HG03039 (cell line): ENCODE measurements at regions not wholly inside any gene's neighbourhood (a gene's known extent, or its start where the extent isn't known, plus 50 kb on each side); places are given as distances from the start of the nearest gene placed in this dataset.

Experiments
- ATAC-seq: cut with Tn5 transposase; IDR thresholded peaks from one replicate; pipeline ENCODE4 v1.9.1; 2021; ENCODE audit warnings: mild to moderate bottlenecking, moderate library complexity; ENCODE audit not compliant: unreplicated experiment

DNA sequence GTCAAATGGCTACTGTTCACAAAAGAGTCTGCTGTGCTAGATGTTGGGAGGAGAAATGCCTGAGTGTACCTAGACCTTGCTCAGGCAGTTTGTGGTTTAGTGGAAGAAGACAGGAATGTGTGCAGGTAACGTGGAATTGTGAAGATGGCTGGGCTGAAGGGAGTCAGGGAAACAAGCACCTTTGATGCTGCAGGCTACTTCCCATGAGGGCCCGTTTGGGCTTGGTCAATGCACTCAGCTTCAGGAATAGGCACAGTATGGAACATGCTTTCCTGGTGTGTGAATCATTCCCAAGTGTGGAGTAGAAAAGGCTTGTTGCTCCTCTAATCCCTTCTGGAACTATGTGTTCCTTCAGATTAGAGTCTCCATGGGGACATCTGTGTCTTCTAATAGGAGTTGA, 318.3 kb upstream of the MTNR1B start:
- no peak for ATAC-seq

- no peak for ATAC-seq
Measured at GRCh38 chr11:92653454-92653853, 316.0 kb upstream of the MTNR1B start.

DNA sequence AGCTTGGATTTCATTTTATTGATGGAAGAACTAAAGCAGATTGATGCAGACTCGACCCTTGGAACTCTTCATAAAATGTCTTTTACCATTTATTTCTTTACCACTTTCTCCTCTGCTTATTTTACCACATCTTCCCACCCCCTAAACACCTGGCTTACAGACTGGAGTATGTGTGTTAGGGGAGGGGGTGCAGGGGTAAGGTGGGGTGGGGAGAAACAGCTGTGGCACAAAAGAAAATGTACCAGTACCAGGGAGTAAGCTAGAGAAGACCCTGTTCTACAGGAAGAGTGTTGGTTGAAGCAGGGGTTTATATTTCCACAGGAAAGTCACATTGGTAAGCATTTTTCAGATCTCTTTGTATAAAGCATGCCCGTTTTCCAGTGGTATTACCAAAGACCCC, 312.7 kb upstream of the MTNR1B start:
- no peak for ATAC-seq

GRCh38 chr11:92657226-92657625, 312.2 kb upstream of the MTNR1B start:
- no peak for ATAC-seq

DNA sequence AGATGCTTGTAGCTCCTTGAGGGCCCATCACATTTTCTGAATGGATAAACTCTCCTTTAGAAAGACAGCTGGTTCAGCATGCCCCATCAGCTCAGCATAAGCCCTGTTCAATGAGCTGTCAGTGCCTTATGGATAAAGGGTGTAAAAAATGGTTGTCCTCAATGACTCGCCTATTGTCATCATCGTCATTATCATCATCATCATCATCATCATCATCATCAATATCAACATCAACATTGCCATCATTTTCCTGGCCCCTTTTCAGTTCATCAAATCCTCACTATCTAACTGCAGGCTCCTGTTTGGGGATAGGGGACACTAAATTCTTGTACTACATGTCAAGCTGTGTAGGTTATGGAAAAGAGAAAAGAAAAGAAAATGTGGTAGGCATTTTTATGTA, 310.7 kb upstream of the MTNR1B start:
- no peak for ATAC-seq

DNA sequence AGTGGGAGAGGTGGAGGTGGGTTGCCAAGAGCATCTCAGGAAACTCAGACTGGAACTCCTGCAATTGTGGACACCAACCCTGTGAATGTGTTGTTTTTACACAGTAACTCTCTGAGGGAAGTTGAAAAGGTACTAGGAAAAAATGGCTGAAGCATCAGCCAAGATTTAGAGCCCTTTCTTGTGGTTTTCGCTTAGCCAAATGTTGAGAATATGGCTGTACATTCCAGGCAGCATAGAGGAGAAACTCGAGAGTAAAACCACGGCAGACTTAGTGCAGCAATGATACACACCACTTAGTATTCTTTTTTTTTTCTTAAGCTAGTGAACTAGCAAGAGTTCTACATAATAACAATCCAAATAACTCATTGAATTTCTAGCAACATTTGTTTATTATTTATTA, 309.7 kb upstream of the MTNR1B start:
- ATAC-seq, result no peak

DNA sequence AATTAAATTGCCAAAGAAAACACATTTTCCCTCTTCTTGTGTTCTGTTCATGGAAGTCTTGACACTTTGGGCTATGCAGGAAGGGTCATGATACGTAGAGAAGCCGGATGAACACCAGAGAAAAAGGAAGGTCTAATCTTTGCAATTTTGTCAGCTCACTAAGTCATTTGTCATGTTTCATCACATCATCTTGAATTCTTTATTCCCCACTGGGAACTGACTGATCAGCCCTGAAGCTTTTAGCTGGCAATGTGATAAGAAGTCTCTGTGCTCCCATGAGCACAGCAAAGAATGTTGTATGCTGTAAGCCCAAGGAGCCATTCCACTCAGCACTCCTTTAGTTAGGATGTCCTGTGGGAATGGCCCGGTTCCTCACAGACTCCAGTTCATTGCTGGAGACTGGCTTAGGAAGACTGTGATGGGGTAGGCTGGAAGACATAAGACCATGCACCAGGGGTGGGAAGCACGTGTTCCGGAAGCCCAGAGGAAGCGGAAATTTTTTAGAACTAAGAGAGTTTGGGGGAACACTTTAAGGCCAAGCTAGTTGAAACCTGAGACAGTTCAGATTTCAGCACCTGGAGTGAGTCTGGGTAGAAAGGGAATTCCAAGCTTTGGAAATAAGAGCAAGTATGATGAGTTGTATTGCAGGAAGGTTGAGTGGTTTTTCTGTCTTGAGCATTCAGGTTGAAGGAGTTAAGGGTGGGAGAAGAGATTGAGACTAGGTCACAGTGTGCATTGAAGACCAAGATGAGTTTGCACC, 306.7 kb upstream of the MTNR1B start:
- ATAC-seq, result no peak

DNA sequence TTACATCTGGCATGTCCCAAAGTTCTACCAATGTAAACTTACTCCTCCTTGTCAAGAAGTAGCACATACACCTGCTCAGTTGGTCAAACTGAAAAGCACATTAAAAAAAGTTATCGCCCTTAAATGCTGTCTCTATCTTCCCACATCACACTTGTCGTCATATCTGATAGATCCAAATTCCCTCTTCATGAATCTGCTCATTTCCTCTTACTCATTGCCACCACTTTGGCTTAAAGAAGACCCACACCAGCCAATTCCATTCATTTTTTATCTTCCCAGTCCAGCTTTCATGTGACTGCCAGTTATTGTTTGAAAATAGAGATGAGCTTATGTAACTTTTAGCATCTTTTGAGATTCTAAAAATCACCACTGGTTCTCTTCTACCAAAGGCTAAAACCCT, 305.9 kb upstream of the MTNR1B start:
- no peak for ATAC-seq

DNA sequence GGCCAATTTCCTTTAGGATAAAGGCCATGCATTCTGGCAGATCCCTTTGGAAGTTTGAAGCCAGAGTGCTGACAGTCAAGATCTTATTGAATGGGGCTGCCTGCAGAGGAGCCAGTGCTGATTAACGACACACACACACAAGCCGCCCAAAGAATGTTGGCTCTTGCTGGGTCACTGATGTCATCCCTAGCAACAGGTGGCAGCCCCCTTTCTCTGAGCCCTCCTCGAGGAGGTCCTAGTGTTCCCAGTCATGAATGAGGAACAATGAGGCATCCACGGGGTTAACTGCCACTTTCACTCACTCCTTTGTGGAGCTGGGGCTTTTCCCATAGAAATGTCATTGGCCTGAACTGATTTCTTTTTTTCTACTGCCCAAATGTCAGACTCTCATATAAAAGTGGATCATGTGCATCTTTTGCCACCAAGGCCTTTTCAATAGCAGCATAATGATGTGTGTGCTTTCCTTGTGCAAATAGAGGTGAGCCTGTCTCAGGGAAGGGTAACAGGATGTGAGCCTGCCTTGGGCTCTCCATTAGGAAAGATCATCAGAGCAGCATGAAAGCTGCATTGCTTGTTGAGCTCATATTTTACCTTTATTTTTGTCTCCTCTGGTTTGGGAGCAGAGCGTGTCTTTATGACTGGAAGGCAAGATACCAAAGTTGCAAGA, 301.8 kb upstream of the MTNR1B start:
- ATAC-seq, result no peak

- no peak for ATAC-seq
Measured at GRCh38 chr11:92670308-92670890, 299.1 kb upstream of the MTNR1B start.

DNA sequence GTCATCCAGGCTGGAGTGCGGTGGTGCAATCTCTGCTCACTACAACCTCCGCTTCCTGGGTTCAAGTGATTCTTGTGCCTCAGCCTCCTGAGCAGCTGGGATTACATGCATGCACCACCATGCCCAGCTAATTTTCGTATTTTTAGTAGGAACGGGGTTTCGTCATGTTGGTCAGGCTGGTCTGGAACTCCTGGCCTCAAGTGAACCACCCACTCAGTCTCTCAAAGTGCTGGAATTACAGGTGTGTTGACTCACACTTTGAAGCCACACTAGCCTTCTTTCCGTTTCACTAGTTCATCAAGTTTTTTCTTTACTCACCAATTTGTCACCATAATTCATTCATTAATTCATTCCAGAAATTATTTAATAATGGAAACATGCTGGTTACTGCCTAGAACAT, 298.4 kb upstream of the MTNR1B start:
- ATAC-seq, result no peak

DNA sequence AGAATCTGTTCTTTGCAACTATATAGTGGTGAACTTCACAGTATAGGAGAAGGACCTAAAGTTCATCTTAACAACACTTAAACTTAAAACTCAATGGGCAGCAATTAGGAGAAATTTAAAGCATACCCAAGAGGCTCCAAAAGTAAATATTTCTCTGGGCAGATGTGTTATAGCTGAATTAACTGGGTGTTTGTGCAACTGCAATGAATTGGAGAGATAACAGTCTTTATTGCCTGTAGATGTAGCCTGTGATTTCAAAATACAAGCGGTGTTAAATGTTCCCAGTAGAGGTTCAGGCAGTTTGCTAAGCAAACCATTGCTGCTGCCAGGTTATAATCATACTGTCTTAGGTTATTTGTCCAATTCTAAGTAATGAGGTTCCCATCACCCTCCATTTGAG, 294.1 kb upstream of the MTNR1B start:
- no peak for ATAC-seq

DNA sequence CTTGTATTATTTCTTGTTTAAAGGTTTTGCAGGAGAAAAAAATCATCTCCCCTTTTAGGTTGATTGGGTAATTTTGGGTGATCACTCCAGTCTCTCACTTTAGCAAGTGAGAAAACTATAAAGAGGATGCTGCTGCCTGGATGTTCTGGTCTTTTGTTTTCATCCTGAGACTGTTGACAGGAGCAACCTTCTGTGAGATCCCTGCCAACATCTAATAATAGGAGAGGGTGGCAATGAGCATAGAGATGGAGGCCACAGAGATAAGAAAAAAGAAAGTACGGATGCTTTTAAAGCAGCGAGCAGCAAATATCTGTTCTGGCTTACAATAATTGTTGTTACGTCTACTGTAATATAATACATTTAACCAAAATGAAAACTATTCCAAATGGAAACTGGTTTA, 293.6 kb upstream of the MTNR1B start:
- ATAC-seq, result no peak

- no peak for ATAC-seq
Measured at GRCh38 chr11:92678008-92678611, 291.3 kb upstream of the MTNR1B start.

DNA sequence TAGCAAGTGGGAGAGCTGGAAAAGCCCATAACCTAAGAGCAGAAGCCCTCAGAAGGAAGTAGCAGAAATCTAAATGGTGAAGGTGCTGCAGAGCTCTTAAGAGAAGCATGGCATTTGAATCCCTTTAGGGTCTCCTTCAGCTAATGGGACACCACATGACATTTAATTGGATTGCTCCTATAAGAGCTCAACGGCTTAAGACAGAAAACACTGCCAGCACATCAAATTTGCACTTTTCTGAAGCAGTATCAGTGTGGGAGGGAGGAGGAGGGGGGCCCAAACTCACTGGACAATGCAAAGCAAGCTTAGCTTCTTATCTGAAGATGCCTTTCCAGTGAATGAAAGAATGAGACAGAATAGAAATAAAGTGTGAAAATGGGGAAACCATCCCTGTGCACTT, 287.9 kb upstream of the MTNR1B start:
- ATAC-seq, result no peak

DNA sequence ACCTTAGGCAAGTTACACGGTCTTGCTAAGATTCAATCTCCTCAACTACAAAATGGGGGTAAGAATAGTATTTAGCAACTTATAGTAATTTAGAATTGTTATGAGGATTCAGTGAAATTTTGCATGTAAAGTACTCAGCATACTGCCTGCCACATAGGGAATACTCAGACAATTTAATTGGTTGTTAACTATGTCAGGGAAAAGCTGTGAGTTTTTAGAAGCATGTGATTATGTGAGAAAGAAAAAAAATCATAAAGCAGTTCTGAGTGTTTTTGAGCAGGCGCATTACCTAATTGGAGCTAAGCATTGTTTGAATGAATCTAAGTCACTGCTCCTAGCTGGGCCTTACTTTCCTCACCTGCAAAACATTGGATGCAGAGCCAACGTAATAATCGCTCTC, 287.3 kb upstream of the MTNR1B start:
- ATAC-seq, result no peak

DNA sequence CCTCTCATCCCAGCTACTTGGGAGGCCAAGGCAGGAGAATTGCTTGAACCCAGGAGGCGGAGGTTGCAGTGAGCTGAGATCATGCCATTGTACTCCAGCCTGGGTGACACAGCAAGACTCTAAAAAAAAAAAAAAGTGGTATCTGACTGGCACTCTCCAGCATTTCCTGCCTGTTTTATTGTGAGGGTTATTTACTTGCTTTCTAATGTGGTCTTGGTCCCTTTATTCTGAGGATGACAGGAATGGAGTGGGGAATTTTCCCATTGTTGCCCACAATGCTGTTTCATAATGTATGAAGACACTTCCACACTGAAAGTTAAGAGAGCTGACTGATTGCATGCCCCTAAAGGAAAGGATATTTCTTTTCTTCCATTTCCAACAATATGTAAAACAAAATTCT, 286.5 kb upstream of the MTNR1B start:
- no peak for ATAC-seq

GRCh38 chr11:92685049-92685448, 284.4 kb upstream of the MTNR1B start:
- ATAC-seq, result no peak

DNA sequence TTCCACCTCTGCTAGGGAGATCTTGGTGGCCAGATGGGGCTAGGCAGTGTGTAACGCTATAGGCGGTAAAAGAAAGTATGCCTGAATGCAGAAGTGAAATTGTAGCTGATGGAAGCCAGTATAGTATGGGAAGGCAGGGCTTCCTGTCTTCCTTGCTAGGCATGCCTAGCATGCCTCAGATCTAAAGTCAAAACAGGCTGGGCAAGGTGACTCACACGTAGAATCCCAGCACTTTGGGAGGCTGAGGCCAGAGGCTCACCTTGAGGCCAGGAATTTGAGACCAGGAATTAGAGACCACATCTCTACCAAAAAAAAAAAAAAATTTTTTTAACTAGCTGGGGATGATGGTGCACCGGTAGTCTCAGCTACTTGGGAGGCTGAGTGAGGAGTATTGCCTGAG, 281.7 kb upstream of the MTNR1B start:
- no peak for ATAC-seq

GRCh38 chr11:92688416-92688815, 281.0 kb upstream of the MTNR1B start:
- no peak for ATAC-seq

DNA sequence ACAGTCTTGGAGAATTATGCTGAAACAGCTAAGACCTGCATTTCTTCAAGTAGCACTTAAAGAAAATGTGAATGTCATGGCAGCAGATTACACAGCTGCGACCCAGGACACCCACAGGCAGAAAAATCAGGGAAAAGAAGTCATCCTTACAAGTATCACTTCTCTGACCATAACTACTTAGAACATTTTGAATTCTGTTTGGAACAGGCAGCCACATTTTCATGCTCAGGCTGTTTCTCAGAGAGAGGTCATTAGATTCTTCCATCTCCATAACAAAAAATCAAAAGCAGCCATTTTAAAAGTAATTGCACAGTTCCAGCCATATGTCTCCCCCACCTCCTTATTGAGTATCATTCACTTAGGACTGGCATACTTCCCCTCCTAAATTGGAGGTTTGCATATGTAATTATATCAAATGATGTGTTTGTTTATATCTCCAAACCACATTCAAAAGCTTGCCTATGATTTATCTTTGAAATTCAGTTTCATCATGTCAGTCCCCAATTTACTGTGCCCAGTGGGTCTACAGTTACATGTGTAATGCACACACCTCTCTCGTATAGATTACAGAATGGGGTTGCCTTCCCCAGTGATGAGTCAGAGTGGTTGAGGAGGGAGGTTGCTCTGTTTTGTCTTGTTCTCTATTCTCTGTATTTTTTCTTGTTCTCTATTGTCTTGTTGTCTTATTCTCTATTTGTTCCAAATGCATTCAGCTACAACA, 276.5 kb upstream of the MTNR1B start:
- no peak for ATAC-seq
